Neural progenitor cell (in vitro differentiated cells): ENCODE measurements at regions not wholly inside any gene's neighbourhood (a gene's known extent, or its start where the extent isn't known, plus 50 kb on each side); places are given as distances from the start of the nearest gene placed in this dataset.

Experiments used
- EZH2phosphoT487 ChIP-seq: fragments of 200-600 bp; sonication (generic); IDR thresholded peaks from 2 replicates; pipeline ENCODE4 v1.6.1; 2017; ENCODE audit warnings: antibody characterized with exemption
- TF ChIP-seq, protein P1 (sequence below): fragments of 200-600 bp; sonication (generic); IDR thresholded peaks from 2 replicates; pipeline ENCODE4 v1.5.1; 2017; ENCODE audit warnings: antibody characterized with exemption, mild to moderate bottlenecking

DNA sequence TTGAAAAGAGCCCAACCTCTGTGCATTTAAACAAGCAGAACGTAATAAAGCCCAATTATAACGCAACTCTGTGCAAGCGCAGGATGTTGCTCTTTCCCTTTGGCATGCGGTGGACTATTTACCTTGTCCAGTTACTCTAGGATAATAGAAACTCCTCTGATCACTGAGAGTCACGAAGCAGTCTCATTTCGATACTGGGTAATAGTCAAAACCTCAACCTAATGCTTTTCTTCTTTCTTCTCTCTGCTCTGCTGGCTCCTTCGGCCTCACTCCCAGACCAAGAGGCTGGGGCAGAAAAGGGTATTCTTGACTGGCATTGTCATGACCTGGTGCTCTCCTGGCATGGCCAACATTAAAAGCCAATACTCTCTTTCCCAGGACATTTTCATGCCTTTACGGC is 89.7 kb upstream of the GCFC2 start:
- TF ChIP-seq, protein P1, sequence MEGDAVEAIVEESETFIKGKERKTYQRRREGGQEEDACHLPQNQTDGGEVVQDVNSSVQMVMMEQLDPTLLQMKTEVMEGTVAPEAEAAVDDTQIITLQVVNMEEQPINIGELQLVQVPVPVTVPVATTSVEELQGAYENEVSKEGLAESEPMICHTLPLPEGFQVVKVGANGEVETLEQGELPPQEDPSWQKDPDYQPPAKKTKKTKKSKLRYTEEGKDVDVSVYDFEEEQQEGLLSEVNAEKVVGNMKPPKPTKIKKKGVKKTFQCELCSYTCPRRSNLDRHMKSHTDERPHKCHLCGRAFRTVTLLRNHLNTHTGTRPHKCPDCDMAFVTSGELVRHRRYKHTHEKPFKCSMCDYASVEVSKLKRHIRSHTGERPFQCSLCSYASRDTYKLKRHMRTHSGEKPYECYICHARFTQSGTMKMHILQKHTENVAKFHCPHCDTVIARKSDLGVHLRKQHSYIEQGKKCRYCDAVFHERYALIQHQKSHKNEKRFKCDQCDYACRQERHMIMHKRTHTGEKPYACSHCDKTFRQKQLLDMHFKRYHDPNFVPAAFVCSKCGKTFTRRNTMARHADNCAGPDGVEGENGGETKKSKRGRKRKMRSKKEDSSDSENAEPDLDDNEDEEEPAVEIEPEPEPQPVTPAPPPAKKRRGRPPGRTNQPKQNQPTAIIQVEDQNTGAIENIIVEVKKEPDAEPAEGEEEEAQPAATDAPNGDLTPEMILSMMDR, result no peak
- no peak for TF ChIP-seq EZH2phosphoT487
